ENCODE measurements at regions not wholly inside any gene's neighbourhood (a gene's known extent, or its start where the extent isn't known, plus 50 kb on each side); places are given as distances from the start of the nearest gene placed in this dataset.

GRCh38 chr5:89178541-89178940 lies 295.6 kb upstream of the MEF2C start:
- no peak for TF ChIP-seq POLR2AphosphoS5 (IDR thresholded peaks at IDR 0.05; ENCODE audit: low read depth, low read length)
- TF ChIP-seq POLR2A (IDR thresholded peaks at IDR 0.05; ENCODE audit: low read depth, low read length): no peak
- TF ChIP-seq TAF1 (IDR thresholded peaks at IDR 0.05; ENCODE audit: low read depth, low read length): no peak
